K562 (cell line): ENCODE measurements at regions not wholly inside any gene's neighbourhood (a gene's known extent, or its start where the extent isn't known, plus 50 kb on each side); places are given as distances from the start of the nearest gene placed in this dataset.

ENCODE experiments used
- ARID4B ChIP-seq: sonication (generic); formaldehyde crosslinking; IDR thresholded peaks from 2 replicates; pipeline ENCODE4 v1.8.0; 2022; ENCODE audit warnings: mild to moderate bottlenecking, missing genetic modification reagents
- CREB3L1 ChIP-seq: fragments of 450-650 bp; IDR thresholded peaks from 2 replicates; pipeline ENCODE4 v1.6.1; 2014; ENCODE audit warnings: low read depth, mild to moderate bottlenecking, moderate library complexity, borderline replicate concordance
- HIVEP1 ChIP-seq: fragments of 250-450 bp; sonication (Bioruptor Pico); IDR thresholded peaks from 2 replicates; pipeline ENCODE4 v1.4.0; 2020; ENCODE audit warnings: mild to moderate bottlenecking
- NKRF ChIP-seq: fragments of 450-650 bp; IDR thresholded peaks from 2 replicates; pipeline ENCODE4 v1.6.1; 2016; ENCODE audit warnings: borderline replicate concordance
- SMARCB1 ChIP-seq: IDR thresholded peaks from 2 replicates; pipeline ENCODE4 v1.6.1; 2011; ENCODE audit warnings: improper control_type of control experiment, low read depth; ENCODE audit not compliant: insufficient read length
- USF2 ChIP-seq: sonication (generic); formaldehyde crosslinking; IDR thresholded peaks from 2 replicates; pipeline ENCODE4 v1.5.0; 2020; ENCODE audit warnings: missing genetic modification reagents
- ZNF277 ChIP-seq: fragments of 250-450 bp; sonication (Bioruptor Pico); IDR thresholded peaks from 2 replicates; pipeline ENCODE4 v1.8.0; 2022; ENCODE audit warnings: inconsistent platforms, mild to moderate bottlenecking, moderate library complexity, borderline replicate concordance
- ZNF655 ChIP-seq: fragments of 250-450 bp; sonication (Bioruptor Pico); IDR thresholded peaks from 2 replicates; pipeline ENCODE4 v1.5.0; 2021

GRCh38 chr14:22140633-22141032 lies 448.4 kb downstream of the DAD1 start (continued):
- TF ChIP-seq ARID4B: no peak
- TF ChIP-seq HIVEP1: no peak
- TF ChIP-seq USF2 (CRISPR knock-in tag): no peak
- TF ChIP-seq CREB3L1: no peak
- no peak for TF ChIP-seq NKRF
- no peak for TF ChIP-seq ZNF655
- TF ChIP-seq SMARCB1: no peak
- no peak for TF ChIP-seq ZNF277 (CRISPR knock-in tag)
